ENCODE measurements at regions not wholly inside any gene's neighbourhood (a gene's known extent, or its start where the extent isn't known, plus 50 kb on each side); places are given as distances from the start of the nearest gene placed in this dataset.
"Not testable (repeated sequence)": the region's sequence is repeated elsewhere in the genome, so short reads cannot be mapped to it uniquely, and the experiment has no call there.

GRCh38 chr9:129428864-129429577, 191.9 kb downstream of the C9orf50 start:
- DNase-seq, result no peak

- DNase-seq, result no peak
These were observed 193.8 kb downstream of the C9orf50 start for GRCh38 chr9:129427149-129427548.

- not testable (repeated sequence) for DNase-seq
These were observed 197.1 kb downstream of the C9orf50 start for GRCh38 chr9:129423755-129424154.

- no peak for DNase-seq
These were observed 197.7 kb downstream of the C9orf50 start for GRCh38 chr9:129423216-129423615.

GRCh38 chr9:129422843-129423192, 198.1 kb downstream of the C9orf50 start:
- no peak for DNase-seq

- DNase-seq, result no peak
These were observed 198.7 kb downstream of the C9orf50 start for GRCh38 chr9:129422032-129422842.

GRCh38 chr9:129421371-129421770, 199.5 kb downstream of the C9orf50 start:
- DNase-seq, result no peak

- DNase-seq, result no peak
These were observed 200.2 kb downstream of the C9orf50 start for GRCh38 chr9:129420721-129421120.

GRCh38 chr9:129419382-129419899, 201.5 kb downstream of the C9orf50 start:
- no peak for DNase-seq

- no peak for DNase-seq
These were observed 202.4 kb downstream of the C9orf50 start for GRCh38 chr9:129418451-129418850.

- DNase-seq, result no peak
These were observed 203.9 kb downstream of the C9orf50 start for GRCh38 chr9:129416821-129417539.

- DNase-seq, result no peak
These were observed 204.8 kb downstream of the C9orf50 start for GRCh38 chr9:129415942-129416651.

- no peak for DNase-seq
These were observed 205.6 kb downstream of the C9orf50 start for GRCh38 chr9:129414993-129415941.

GRCh38 chr9:129414377-129414992, 206.4 kb downstream of the C9orf50 start:
- no peak for DNase-seq

- peak; percentile 66 for DNase-seq
These were observed 207.1 kb downstream of the C9orf50 start for GRCh38 chr9:129413537-129414376.

- DNase-seq, result peak; percentile 55
These were observed 207.9 kb downstream of the C9orf50 start for GRCh38 chr9:129412814-129413536.

GRCh38 chr9:129412176-129412813, 208.6 kb downstream of the C9orf50 start:
- not testable (repeated sequence) for DNase-seq

GRCh38 chr9:129411501-129412175, 209.3 kb downstream of the C9orf50 start:
- DNase-seq, result no peak

All from NCI-H526 treated with DMSO at 0.1 percent for 48 hours (cell line).